Vagina (tissue), 2 donors: ENCODE measurements at regions not wholly inside any gene's neighbourhood (a gene's known extent, or its start where the extent isn't known, plus 50 kb on each side); places are given as distances from the start of the nearest gene placed in this dataset.

Experiments
- CTCF ChIP-seq, 3 experiments: fragments of 450-650 bp in 2 of 3; fragments of 200-600 bp in 1 of 3; sonication (generic) in 1 of 3; IDR thresholded peaks; one replicate each; pipeline ENCODE4 v1.5.1; 2017 to 2019; ENCODE audit warnings: antibody characterized with exemption in 3 of 3, mild to moderate bottlenecking in 2 of 3, moderate library complexity in 2 of 3
- POLR2A ChIP-seq, 2 donors: fragments of 450-650 bp; IDR thresholded peaks; one replicate each; pipeline ENCODE4 v1.6.1; 2017; ENCODE audit warnings: antibody characterized with exemption in 2 of 2, mild to moderate bottlenecking in 2 of 2, moderate library complexity in 2 of 2
- POLR2AphosphoS5 ChIP-seq, 2 donors: sonication (generic); formaldehyde crosslinking; IDR thresholded peaks; one replicate each; pipeline ENCODE4 v1.9.0; 2017; ENCODE audit warnings: antibody characterized with exemption in 2 of 2, mild to moderate bottlenecking in 2 of 2, low read depth in 1 of 2; ENCODE audit not compliant: insufficient read depth in 1 of 2

GRCh38 chr12:114221957-114222630 is 183.8 kb downstream of the TBX5 start:
- TF ChIP-seq CTCF (IDR thresholded peaks at IDR 0.05), result no peak
- no peak for TF ChIP-seq POLR2AphosphoS5 (IDR thresholded peaks at IDR 0.05; ENCODE audit: insufficient read depth in 1 of 2, low read depth in 1 of 2)
- TF ChIP-seq POLR2A (IDR thresholded peaks at IDR 0.05), result no peak
